GM03348 (cell line): ENCODE measurements at regions not wholly inside any gene's neighbourhood (a gene's known extent, or its start where the extent isn't known, plus 50 kb on each side); places are given as distances from the start of the nearest gene placed in this dataset.
"Not testable (repeated sequence)": the region's sequence is repeated elsewhere in the genome, so short reads cannot be mapped to it uniquely, and the experiment has no call there.

ENCODE experiments used
- DNase-seq: peaks from one replicate; pipeline ENCODE4 v3.0.0; 2012; ENCODE audit warnings: low spot score

DNA sequence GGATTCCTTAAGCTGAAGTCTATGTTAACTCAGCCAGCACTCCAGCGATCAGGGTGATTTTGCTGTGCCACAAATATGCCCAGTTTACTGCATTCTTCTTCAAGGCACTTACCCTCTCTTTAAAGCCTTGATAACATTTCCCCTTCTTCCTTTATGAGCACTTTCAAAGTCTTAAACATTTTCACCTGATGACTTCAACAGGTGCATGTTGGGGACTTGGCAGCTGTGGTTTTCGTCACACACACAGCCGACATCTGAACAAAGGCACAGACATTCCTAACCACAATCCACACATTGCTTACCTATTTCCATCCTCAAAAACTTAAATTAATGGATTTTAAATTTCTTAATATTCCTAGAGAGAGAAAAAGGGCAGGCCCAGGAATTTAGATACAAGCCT, 331.5 kb downstream of the CRPPA start:
- no peak for DNase-seq

DNA sequence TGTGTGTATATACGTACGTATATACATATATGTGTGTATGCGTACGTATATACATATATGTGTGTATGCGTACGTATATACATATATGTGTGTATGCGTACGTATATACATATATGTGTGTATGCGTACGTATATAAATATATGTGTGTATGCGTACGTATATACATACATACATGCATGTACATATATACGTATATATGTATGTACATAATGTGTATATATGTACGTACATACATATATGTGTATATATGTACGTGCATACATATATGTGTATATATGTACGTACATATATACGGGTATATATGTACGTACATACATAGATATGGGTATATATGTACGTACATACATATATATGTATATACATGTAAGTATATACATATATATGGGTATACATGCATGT, 332.1 kb downstream of the CRPPA start:
- no peak for DNase-seq

- no peak for DNase-seq
Measured at GRCh38 chr7:16086743-16087142, 334.6 kb downstream of the CRPPA start.

GRCh38 chr7:16085780-16086179, 335.6 kb downstream of the CRPPA start:
- DNase-seq: not testable (repeated sequence)

DNA sequence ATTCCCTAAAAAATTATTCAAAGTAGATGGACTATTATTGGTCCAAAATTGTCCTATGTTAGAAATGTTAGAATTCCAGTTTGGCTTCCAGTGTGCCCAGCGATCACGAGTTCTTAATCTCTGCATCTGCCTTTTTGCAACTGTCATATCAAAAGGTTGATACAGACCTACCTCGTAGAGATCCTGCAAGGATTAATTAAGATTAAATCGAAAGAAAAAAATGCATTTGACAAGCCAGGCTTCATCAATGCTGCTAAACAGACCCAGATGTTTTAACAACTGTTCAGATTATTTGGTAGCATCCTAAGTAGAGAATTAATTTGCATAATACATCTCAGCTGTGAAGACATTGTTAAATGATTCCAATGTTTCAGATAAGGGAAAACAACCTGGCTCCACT, 336.5 kb downstream of the CRPPA start:
- no peak for DNase-seq

DNA sequence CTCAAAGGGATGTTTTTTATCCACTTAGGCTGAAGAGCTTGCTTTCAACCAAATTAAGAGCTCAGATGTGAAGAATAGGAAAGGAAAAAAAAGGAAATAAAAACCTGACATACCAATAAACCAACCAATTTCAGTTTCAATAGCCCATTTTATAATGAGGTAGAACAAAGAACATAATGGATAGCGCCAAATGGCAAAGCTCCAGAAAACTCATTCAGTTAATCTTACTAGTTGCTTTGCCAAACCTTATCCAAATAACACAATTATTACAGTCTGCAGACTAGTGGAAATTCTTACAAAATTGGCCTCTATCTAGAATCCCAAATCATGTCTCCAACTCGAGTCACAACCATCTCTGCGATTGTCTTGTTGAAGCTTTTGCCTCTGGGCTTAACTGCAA, 337.0 kb downstream of the CRPPA start:
- no peak for DNase-seq

DNA sequence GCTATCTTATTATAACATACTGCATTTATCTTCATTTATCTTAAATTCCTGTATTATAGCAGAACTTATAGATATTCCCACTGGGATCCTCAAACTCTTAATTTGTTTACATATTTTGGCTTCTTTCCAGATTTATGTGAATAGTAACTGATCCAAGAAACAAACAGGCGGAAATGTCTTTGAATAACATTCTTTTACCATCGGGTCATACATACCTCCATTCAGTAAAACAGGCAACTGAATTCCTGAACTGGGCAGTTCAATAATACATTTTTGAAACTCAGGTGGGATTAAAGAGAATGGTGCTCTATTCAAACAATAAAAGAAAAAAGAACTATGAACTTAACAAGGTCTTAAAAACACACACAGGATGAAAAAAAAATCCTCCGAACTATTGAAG, 337.4 kb downstream of the CRPPA start:
- DNase-seq: no peak

DNA sequence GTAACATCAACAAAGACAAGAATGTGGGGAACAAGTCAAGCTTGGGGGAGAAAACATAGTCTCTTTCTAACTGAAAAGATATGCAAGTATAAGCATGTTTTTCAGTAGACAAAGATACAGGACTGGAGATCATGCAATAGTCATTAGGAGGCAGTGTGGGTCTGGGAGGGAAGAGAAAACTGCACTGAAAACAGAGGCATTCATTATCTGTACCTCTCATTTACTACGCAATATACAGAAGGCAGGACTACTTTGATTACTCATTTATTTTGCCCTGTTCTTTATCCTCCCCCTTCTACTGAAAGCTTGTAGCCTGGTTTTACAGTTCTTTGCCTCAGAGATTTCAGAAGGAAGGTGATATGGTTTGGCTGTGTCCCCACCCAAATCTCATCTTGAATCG, 341.2 kb downstream of the CRPPA start:
- DNase-seq: no peak

GRCh38 chr7:16079723-16080122, 341.6 kb downstream of the CRPPA start:
- DNase-seq: no peak

- peak; percentile 47 for DNase-seq
Measured at GRCh38 chr7:16078076-16078952, 343.0 kb downstream of the CRPPA start.

- peak; percentile 54 for DNase-seq
Measured at GRCh38 chr7:16071246-16071857, 350.0 kb downstream of the CRPPA start.

- no peak for DNase-seq
Measured at GRCh38 chr7:16070806-16071205, 350.5 kb downstream of the CRPPA start.

DNA sequence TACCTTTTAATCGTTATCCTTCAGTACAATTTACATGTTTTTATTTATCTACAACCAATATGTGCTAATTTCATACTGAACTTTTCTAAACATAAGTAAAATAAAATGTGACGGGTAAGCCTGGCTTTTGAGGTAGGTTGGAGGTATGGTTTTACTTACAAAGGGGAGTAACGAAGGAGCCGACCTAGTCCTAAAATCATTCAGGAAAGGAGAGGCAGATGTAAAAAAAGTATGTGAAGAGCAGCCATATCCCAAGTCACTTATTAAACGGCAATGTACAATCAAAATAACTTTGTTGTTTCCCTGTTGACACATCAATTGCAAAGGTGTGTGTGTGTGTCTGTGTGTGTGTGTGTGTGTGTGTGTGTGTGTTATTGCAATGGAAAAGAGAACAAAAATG, 351.3 kb downstream of the CRPPA start:
- no peak for DNase-seq

DNA sequence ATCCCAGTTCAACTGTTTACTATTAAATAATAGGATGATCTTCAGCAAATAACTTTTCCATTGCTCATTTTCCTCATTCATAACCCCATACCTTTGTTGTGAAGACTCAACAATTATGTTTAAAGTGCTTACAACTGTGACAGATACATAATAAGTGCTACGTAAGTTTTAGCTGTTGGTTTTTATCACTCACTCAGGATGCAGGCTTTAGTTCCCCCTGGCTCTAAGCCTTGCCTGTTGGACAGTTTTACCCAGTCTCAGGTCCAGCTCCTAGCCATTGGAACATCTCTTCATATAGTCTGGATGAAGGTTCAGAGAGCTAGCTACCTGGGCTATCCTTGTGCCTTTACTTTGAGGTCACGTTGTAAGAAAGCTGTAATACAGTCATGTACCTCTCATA, 353.2 kb downstream of the CRPPA start:
- no peak for DNase-seq

DNA sequence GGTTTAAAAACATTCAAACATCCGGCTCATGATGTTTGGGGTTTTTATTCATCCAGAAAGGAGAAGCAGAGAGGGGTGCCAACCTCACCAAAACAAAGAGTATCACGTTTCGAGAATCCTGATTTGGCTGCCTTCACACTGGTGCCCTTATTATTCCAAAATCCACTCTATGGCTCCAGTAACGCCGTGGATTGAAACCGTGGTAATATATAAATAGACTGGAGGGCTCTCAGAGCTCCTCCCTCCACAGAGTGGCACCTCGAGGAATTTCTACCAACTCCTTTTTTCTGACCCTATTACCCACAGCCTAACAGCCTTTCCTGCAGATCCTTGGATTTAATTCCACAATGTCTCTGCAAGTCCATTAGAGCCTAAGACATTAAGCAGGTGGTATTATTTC, 353.6 kb downstream of the CRPPA start:
- DNase-seq: no peak

GRCh38 chr7:16066805-16067459, 354.4 kb downstream of the CRPPA start:
- no peak for DNase-seq

- DNase-seq: no peak
Measured at GRCh38 chr7:16065939-16066338, 355.4 kb downstream of the CRPPA start.

GRCh38 chr7:16063716-16064675, 357.3 kb downstream of the CRPPA start:
- DNase-seq: peak; percentile 41

DNA sequence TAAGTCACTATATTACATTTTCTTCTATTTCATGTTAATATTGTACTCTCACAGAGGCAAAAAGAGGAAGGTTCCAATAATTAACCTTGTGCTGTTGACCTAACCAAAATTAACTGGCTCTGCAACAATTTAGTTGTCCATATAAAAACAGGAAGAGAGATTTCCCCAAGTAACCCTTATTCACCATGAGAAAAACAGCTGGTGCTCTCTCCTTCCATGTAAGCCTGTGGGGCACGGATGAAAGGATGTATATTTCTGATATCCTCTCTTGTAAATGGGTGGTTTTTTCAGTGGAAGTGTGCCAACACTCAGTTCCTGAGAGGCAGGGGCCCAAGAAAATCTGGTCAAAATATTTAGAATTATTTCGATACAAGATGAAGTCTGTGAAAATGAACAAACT, 358.1 kb downstream of the CRPPA start:
- DNase-seq: no peak

GRCh38 chr7:16062269-16062668, 359.1 kb downstream of the CRPPA start:
- DNase-seq: peak; percentile 23

GRCh38 chr7:16061630-16062029, 359.7 kb downstream of the CRPPA start:
- no peak for DNase-seq

GRCh38 chr7:16061011-16061410, 360.3 kb downstream of the CRPPA start:
- no peak for DNase-seq
